ENCODE measurements at regions not wholly inside any gene's neighbourhood (a gene's known extent, or its start where the extent isn't known, plus 50 kb on each side); places are given as distances from the start of the nearest gene placed in this dataset.

DNA sequence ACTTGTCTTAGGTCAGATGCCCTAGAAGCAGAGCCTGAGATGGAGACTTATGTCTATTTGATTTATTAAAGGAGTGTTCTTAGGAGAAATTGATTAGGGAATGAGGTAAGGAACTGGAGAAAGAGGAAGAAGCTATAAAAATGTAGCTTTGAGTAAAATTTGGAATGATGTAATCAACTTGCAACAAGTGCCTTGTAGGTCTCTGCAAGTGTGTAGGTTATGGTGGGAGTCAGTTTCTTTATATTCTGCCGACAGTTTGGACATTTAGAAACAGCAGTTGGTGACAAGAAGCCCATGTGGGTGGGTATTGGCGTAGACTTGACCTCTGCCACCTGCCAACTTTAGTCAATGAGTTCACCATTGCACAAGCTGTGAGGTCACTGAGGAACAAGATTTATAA lies 986.5 kb downstream of the CDH18 start:
- TF ChIP-seq, protein P1, sequence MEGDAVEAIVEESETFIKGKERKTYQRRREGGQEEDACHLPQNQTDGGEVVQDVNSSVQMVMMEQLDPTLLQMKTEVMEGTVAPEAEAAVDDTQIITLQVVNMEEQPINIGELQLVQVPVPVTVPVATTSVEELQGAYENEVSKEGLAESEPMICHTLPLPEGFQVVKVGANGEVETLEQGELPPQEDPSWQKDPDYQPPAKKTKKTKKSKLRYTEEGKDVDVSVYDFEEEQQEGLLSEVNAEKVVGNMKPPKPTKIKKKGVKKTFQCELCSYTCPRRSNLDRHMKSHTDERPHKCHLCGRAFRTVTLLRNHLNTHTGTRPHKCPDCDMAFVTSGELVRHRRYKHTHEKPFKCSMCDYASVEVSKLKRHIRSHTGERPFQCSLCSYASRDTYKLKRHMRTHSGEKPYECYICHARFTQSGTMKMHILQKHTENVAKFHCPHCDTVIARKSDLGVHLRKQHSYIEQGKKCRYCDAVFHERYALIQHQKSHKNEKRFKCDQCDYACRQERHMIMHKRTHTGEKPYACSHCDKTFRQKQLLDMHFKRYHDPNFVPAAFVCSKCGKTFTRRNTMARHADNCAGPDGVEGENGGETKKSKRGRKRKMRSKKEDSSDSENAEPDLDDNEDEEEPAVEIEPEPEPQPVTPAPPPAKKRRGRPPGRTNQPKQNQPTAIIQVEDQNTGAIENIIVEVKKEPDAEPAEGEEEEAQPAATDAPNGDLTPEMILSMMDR (IDR thresholded peaks at IDR 0.05): no peak
- TF ChIP-seq POLR2A (IDR thresholded peaks at IDR 0.05): no peak

Data from adrenal gland (tissue), 5 donors.